ENCODE measurements at regions not wholly inside any gene's neighbourhood (a gene's known extent, or its start where the extent isn't known, plus 50 kb on each side); places are given as distances from the start of the nearest gene placed in this dataset.

DNA sequence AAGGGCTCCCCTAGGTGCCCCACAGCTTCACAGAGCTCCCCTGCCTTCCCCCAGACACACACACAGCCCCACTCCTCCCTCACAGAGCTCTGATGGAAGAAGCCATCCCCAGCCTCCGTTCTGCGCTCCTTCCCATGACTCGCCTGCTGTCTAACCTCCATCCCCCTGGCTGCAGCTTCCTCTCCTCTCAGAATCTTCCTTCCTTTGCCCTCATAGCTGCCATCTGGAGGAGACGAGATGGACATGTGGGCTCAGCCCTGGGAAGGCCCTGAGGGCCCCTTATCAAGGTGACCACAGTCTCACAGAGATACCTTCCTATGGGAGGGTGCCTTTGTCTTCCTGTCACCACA is 94.3 kb downstream of the PCDH1 start:
- H3K4me3 Mint-ChIP-seq, result no peak overlapping the region
- H3K4me1 Mint-ChIP-seq, result peaks cover 0 to under 1% (median 0%) of the 10 kb centered on the region in 7 donors
- Histone ChIP-seq H3K4me3 (ENCODE audit: low read length) (no peak overlapping the region), H3K27ac (ENCODE audit: low read depth, low read length) (no peak overlapping the region), H3K4me1 (ENCODE audit: control insufficient read depth in 2 of 2, insufficient read depth in 2 of 2, low read length in 2 of 2) (no peaks in the 10 kb centered on the region), H3K9me3 (ENCODE audit: control insufficient read depth in 2 of 3, low read length in 3 of 3) (no peaks in the 10 kb centered on the region), H3K36me3 (ENCODE audit: control insufficient read depth in 2 of 3, insufficient read depth in 3 of 3, low read length in 3 of 3) (no peaks in the 10 kb centered on the region), H3K27me3 (ENCODE audit: control insufficient read depth in 2 of 2, insufficient read depth in 2 of 2, low read length in 2 of 2) (no peaks in the 10 kb centered on the region)
- DNase-seq, result no peak
- H3K9me3 Mint-ChIP-seq, result no peaks in the 10 kb centered on the region
- intact Hi-C loops (cut with micrococcal nuclease), result no loop called here
- no peaks in the 10 kb centered on the region for H3K36me3 Mint-ChIP-seq
- no peak for ATAC-seq
- ChIA-PET POLR2A (no interaction called here), CTCF (interaction anchor here (1.0 kb wide), 1 partner anchor 96 kb away, joined by 3 read pairs; no protein-coding TSS in a partner anchor)
- H3K27ac Mint-ChIP-seq, result peak overlapping the region in 1 of 9 donors; percentile 7
- peaks cover 13 to 28% (median 16%) of the 10 kb centered on the region in 5 donors for H3K27me3 Mint-ChIP-seq

DNA sequence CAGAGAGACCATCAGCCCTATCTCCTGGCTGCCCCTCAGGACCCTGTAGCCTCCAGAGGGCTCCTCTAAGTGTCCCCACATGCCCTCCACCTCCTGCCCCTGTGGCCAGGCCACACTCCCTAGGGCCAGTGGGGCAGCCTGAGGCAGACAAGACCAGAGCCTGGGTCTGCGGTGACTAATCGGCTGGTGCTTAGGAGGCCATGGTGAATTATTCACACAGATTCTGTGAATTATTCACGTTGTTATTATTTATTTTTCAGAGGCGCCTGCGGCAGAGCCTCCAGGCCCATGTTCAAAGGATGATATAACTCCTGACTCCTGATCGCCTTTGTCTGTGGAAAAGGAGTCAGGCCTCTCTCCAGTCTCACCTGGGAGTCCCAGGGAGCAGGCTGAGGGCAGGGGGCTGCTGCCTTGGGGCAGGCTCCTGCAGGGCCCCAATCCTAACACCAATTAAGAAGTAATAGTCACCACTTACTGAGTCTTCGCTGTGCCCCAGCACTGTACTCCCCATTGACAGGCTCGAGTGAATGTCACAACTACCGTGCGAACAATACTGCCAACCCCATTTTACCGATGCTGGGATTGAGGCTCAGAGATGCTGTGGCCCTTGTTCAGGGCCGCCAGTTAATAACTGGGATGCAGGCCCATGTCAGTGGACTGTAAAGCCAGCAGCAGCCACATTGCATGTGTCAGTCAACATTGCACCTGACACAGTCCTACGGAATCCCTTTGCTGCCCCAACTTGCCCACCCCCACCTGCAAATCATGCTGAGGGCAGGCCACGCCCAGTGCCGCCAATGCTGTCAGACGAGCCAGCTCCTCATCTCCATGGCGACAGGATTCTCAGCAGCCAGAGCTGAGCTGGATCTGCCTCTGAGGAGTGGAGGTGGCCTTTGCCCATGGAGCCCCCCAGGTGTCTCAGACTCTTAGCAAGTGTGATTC is 94.9 kb downstream of the PCDH1 start:
- Mint-ChIP-seq H3K27ac (no peak overlapping the region), H3K27me3 (peaks cover 8 to 23% (median 13%) of the 10 kb centered on the region in 5 donors), H3K4me3 (no peak overlapping the region), H3K4me1 (peaks cover 0 to 4% (median 0%) of the 10 kb centered on the region in 7 donors), H3K9me3 (no peaks in the 10 kb centered on the region), H3K36me3 (no peaks in the 10 kb centered on the region)
- Histone ChIP-seq H3K27ac (ENCODE audit: low read depth, low read length) (no peak overlapping the region), H3K9me3 (ENCODE audit: control insufficient read depth in 2 of 3, low read length in 3 of 3) (no peaks in the 10 kb centered on the region), H3K4me1 (ENCODE audit: control insufficient read depth in 2 of 2, insufficient read depth in 2 of 2, low read length in 2 of 2) (no peaks in the 10 kb centered on the region), H3K4me3 (ENCODE audit: low read length) (no peak overlapping the region), H3K36me3 (ENCODE audit: control insufficient read depth in 2 of 3, insufficient read depth in 3 of 3, low read length in 3 of 3) (no peaks in the 10 kb centered on the region), H3K27me3 (ENCODE audit: control insufficient read depth in 2 of 2, insufficient read depth in 2 of 2, low read length in 2 of 2) (no peaks in the 10 kb centered on the region)
- intact Hi-C loops (cut with micrococcal nuclease), result no loop called here
- ChIA-PET POLR2A (no interaction called here), CTCF (interaction anchor here (1.0 kb wide), 1 partner anchor 96 kb away, joined by 3 read pairs; no protein-coding TSS in a partner anchor)
- ATAC-seq, result no peak
- DNase-seq, result no peak

DNA sequence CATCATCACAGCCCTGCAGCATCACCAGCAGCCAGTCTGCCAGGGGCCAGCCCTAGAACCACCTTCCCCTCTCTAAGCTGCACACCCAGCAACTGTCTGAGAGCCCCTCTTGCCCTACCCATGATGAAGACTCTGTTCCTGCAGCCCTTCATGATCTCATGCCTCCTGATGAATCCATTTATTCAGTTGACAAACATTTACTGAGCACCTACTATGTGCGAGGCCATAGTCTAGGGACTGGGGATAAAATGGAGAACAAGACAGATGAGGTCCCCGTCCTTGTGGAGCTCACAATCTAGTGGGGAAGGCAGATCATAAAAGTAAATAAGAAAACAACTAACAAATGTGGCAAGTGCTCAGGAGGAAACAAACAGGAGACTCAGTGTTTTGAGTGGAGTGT is 96.3 kb downstream of the PCDH1 start:
- no peak overlapping the region for H3K27ac Mint-ChIP-seq
- Histone ChIP-seq H3K27ac (ENCODE audit: low read depth, low read length) (no peak overlapping the region), H3K4me3 (ENCODE audit: low read length) (no peak overlapping the region), H3K4me1 (ENCODE audit: control insufficient read depth in 2 of 2, insufficient read depth in 2 of 2, low read length in 2 of 2) (no peaks in the 10 kb centered on the region), H3K36me3 (ENCODE audit: control insufficient read depth in 2 of 3, insufficient read depth in 3 of 3, low read length in 3 of 3) (no peaks in the 10 kb centered on the region), H3K9me3 (ENCODE audit: control insufficient read depth in 2 of 3, low read length in 3 of 3) (no peaks in the 10 kb centered on the region), H3K27me3 (ENCODE audit: control insufficient read depth in 2 of 2, insufficient read depth in 2 of 2, low read length in 2 of 2) (no peaks in the 10 kb centered on the region)
- peaks cover 0 to 11% (median 4%) of the 10 kb centered on the region in 5 donors for H3K27me3 Mint-ChIP-seq
- no peaks in the 10 kb centered on the region for H3K9me3 Mint-ChIP-seq
- H3K36me3 Mint-ChIP-seq, result no peaks in the 10 kb centered on the region
- POLR2A ChIA-PET, result no interaction called here
- peaks cover 0 to 4% (median 0%) of the 10 kb centered on the region in 7 donors for H3K4me1 Mint-ChIP-seq
- CTCF ChIA-PET, result interaction anchor here (0.5 to 0.9 kb wide), 3 partner anchors 78 to 287 kb away, joined by 3 to 4 read pairs (median 3); no protein-coding TSS in a partner anchor
- ATAC-seq (no peak), DNase-seq (no peak)
- intact Hi-C loops (cut with micrococcal nuclease), result loop anchor here in 1 of 2 donors (2.0 kb wide), 1 partner anchor 97 kb away; the partner anchor contains the start of gene PCDH1
- no peak overlapping the region for H3K4me3 Mint-ChIP-seq

DNA sequence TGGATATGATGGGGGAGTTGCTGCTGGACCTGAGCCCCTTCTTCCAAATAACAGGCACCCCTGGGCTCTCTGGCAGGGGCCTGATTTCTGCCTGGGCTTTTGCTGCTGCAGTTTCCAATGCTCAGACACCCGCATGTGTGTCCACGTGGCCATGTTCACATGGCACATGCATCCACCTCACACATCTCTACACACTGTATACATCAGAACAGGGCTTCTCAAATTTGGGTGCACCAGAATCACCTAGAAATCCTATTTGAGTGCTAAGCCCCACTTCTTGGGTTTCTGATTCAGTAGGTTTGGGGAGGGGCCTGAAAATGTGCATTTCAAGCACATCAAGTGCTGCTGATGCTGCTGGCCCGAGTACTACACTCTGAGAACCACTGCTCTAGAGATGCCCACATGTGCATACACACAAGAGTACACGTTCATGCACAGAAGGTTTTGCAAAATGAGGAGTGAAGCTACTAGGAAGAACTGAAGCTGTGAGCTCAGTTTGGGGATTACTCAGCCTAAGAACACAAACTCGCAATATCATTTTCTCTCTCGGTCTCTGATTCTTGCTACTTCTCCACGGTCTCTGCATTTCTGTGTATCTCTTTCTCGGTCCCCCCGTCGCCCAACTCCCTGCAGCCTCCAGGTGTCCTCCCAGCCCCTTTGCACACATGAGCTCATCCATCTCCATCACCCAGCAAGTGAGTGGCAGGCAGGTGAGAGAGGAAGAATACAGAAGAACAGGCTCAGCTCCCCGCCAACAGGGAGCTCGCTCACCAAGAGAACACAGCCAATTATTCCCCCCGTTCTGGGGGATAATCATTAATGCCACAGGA is 97.0 kb downstream of the PCDH1 start:
- H3K9me3 Mint-ChIP-seq, result no peaks in the 10 kb centered on the region
- Histone ChIP-seq H3K27me3 (ENCODE audit: control insufficient read depth in 2 of 2, insufficient read depth in 2 of 2, low read length in 2 of 2) (no peaks in the 10 kb centered on the region), H3K27ac (ENCODE audit: low read depth, low read length) (no peak overlapping the region), H3K9me3 (ENCODE audit: control insufficient read depth in 2 of 3, low read length in 3 of 3) (no peaks in the 10 kb centered on the region), H3K4me3 (ENCODE audit: low read length) (no peak overlapping the region), H3K4me1 (ENCODE audit: control insufficient read depth in 2 of 2, insufficient read depth in 2 of 2, low read length in 2 of 2) (no peaks in the 10 kb centered on the region), H3K36me3 (ENCODE audit: control insufficient read depth in 2 of 3, insufficient read depth in 3 of 3, low read length in 3 of 3) (no peaks in the 10 kb centered on the region)
- H3K36me3 Mint-ChIP-seq, result no peaks in the 10 kb centered on the region
- intact Hi-C loops (cut with micrococcal nuclease), result loop anchor here in 1 of 2 donors (2.0 kb wide), 1 partner anchor 98 kb away; the partner anchor contains the start of gene PCDH1
- no peak overlapping the region for H3K4me3 Mint-ChIP-seq
- ATAC-seq, result peak; percentile 24
- H3K27ac Mint-ChIP-seq, result no peak overlapping the region
- CTCF ChIA-PET, result interaction anchor here (0.6 to 0.9 kb wide), 2 partner anchors 78 to 98 kb away, joined by 3 read pairs; no protein-coding TSS in a partner anchor
- H3K27me3 Mint-ChIP-seq, result peaks cover 0 to 12% (median 4%) of the 10 kb centered on the region in 5 donors
- peaks cover 0 to 4% (median 0%) of the 10 kb centered on the region in 7 donors for H3K4me1 Mint-ChIP-seq
- DNase-seq, result no peak
- POLR2A ChIA-PET, result no interaction called here

DNA sequence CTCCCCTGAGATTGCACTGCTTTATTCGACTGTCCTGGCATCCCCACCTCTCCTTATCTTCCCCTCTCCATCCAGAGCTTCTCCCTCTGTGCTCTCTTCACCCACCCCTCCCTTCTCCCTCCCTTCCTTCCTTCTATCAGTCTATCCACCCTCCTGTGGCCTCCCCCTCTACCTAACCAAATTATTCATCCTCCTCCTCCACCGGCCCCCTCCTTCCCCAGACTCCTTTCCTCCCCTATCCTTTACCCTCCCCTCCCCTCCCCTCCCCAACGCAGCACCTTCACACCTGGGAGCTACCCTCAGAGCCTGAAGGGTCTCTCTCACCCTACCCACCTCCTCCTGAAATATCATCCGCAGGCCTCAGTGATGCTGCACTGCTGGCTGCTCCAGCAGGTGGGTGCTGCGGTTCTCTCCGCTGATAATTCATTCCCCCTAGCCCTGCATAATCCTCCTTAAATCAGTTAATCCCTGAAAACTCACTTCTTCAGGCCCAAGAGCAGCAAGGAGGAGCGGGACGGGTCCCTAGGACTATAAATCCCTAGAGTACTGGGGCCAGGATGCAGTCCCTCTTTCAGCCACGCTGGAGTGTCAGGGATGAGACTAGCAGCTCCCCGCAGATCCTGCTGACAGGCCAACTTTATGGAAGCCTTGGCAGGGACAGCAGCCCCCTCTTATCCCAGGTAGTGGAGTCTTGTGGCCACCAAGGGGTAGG is 97.8 kb downstream of the PCDH1 start:
- intact Hi-C loops (cut with micrococcal nuclease), result loop anchor here in 1 of 2 donors (2.0 kb wide), 1 partner anchor 98 kb away; the partner anchor contains the start of gene PCDH1
- no peak for DNase-seq
- Mint-ChIP-seq H3K4me3 (no peak overlapping the region), H3K36me3 (no peaks in the 10 kb centered on the region), H3K27me3 (peaks cover 0 to 12% (median 4%) of the 10 kb centered on the region in 5 donors), H3K9me3 (no peaks in the 10 kb centered on the region), H3K4me1 (peaks cover 0 to 4% (median 0%) of the 10 kb centered on the region in 7 donors), H3K27ac (no peak overlapping the region)
- ATAC-seq, result no peak
- no peaks in the 10 kb centered on the region for H3K36me3 ChIP-seq (ENCODE audit: control insufficient read depth in 2 of 3, insufficient read depth in 3 of 3, low read length in 3 of 3)
- no peaks in the 10 kb centered on the region for H3K27me3 ChIP-seq (ENCODE audit: control insufficient read depth in 2 of 2, insufficient read depth in 2 of 2, low read length in 2 of 2)
- no peak overlapping the region for H3K4me3 ChIP-seq (ENCODE audit: low read length)
- ChIA-PET POLR2A (no interaction called here), CTCF (no interaction called here)
- H3K4me1 ChIP-seq (ENCODE audit: control insufficient read depth in 2 of 2, insufficient read depth in 2 of 2, low read length in 2 of 2), result no peaks in the 10 kb centered on the region
- no peak overlapping the region for H3K27ac ChIP-seq (ENCODE audit: low read depth, low read length)
- no peaks in the 10 kb centered on the region for H3K9me3 ChIP-seq (ENCODE audit: control insufficient read depth in 2 of 3, low read length in 3 of 3)

DNA sequence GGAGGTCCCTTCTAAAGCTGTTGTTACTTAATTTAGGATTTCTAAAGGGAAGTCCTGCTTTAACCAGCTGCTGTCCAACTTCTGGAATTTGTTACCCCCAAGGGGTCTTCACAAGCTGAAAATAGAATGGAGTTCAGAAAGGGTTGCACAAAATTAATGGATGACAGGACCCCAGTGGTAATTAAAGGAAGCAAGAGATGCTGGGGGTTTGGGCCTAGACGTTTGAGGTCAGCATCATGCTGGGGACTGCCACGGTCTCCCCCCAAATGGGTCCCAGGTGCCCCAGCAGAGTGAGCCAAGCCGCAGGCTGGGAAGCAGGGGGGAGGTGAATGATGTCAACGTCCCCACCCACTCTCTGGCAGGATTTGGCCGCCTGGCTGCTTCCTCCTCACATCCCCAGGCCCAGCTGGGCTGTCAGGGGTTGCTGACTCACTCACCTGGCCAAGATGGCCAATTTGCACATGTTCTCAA is 97.5 kb upstream of the ARAP3 start:
- intact Hi-C loops (cut with micrococcal nuclease), result no loop called here
- ATAC-seq, result no peak
- Mint-ChIP-seq H3K9me3 (no peaks in the 10 kb centered on the region), H3K36me3 (no peaks in the 10 kb centered on the region), H3K27ac (no peak overlapping the region), H3K4me1 (peaks cover 0 to 4% (median 0%) of the 10 kb centered on the region in 7 donors), H3K27me3 (peaks cover 4 to 12% (median 5%) of the 10 kb centered on the region in 5 donors), H3K4me3 (no peak overlapping the region)
- H3K27ac ChIP-seq (ENCODE audit: low read depth, low read length), result no peak overlapping the region
- no peaks in the 10 kb centered on the region for H3K36me3 ChIP-seq (ENCODE audit: control insufficient read depth in 2 of 3, insufficient read depth in 3 of 3, low read length in 3 of 3)
- H3K4me1 ChIP-seq (ENCODE audit: control insufficient read depth in 2 of 2, insufficient read depth in 2 of 2, low read length in 2 of 2), result no peaks in the 10 kb centered on the region
- no peak for DNase-seq
- CTCF ChIA-PET, result no interaction called here
- H3K4me3 ChIP-seq (ENCODE audit: low read length), result no peak overlapping the region
- H3K9me3 ChIP-seq (ENCODE audit: control insufficient read depth in 2 of 3, low read length in 3 of 3), result no peaks in the 10 kb centered on the region
- POLR2A ChIA-PET, result no interaction called here
- no peaks in the 10 kb centered on the region for H3K27me3 ChIP-seq (ENCODE audit: control insufficient read depth in 2 of 2, insufficient read depth in 2 of 2, low read length in 2 of 2)

Measured in naive thymus-derived CD4-positive, alpha-beta T cell (primary cell).